ENCODE measurements at regions not wholly inside any gene's neighbourhood (a gene's known extent, or its start where the extent isn't known, plus 50 kb on each side); places are given as distances from the start of the nearest gene placed in this dataset.

DNA sequence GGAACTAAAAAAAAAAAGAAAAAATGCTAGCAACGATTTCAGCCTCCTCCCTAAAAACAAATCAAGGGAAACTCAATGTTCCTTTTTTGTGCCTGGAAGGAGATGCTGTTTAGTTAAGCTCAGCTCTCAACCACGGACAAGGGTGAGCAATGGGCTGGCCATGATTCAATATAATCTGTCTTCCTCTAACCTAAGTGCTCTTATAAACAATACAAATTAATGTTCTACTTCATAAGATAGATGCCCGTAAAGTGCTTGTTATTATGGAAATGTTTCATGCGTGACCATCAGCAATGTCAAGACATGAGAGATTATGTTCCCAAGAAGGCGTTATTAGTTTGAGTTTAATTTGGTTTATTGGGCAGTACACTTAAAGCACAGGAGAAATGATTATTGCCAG, 320.3 kb downstream of the SFMBT2 start:
- H3K23ac ChIP-seq (ENCODE audit: insufficient read length, low read depth, low read length): no peak overlapping the region
- no peaks in the 10 kb centered on the region for H3K4me1 ChIP-seq (ENCODE audit: insufficient read depth, low read length)
- no peak overlapping the region for H4K5ac ChIP-seq (ENCODE audit: insufficient read length, low read depth, low read length)
- no peak overlapping the region for H3K9ac ChIP-seq (ENCODE audit: extremely low read depth, insufficient read length, low read length)
- no peaks in the 10 kb centered on the region for H3K79me2 ChIP-seq (ENCODE audit: insufficient read depth, low read length)
- no peak overlapping the region for H3K14ac ChIP-seq (ENCODE audit: insufficient read depth, low read length)
- WGBS (ENCODE audit: extremely low coverage, insufficient read length, low lambda C conversion rate): no CpG with 5 or more reads among the region's 5 CpGs
- TF ChIP-seq, protein P1, sequence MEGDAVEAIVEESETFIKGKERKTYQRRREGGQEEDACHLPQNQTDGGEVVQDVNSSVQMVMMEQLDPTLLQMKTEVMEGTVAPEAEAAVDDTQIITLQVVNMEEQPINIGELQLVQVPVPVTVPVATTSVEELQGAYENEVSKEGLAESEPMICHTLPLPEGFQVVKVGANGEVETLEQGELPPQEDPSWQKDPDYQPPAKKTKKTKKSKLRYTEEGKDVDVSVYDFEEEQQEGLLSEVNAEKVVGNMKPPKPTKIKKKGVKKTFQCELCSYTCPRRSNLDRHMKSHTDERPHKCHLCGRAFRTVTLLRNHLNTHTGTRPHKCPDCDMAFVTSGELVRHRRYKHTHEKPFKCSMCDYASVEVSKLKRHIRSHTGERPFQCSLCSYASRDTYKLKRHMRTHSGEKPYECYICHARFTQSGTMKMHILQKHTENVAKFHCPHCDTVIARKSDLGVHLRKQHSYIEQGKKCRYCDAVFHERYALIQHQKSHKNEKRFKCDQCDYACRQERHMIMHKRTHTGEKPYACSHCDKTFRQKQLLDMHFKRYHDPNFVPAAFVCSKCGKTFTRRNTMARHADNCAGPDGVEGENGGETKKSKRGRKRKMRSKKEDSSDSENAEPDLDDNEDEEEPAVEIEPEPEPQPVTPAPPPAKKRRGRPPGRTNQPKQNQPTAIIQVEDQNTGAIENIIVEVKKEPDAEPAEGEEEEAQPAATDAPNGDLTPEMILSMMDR (conservative IDR thresholded peaks at IDR 0.05): no peak
- H2BK12ac ChIP-seq (ENCODE audit: insufficient read length, low read depth, low read length): no peak overlapping the region
- H3K4ac ChIP-seq (ENCODE audit: low read depth, low read length): no peak overlapping the region
- H3T11ph ChIP-seq (ENCODE audit: low read length): no peak overlapping the region
- H3K18ac ChIP-seq (ENCODE audit: insufficient read length, low read depth, low read length): no peak overlapping the region
- H3K9me3 ChIP-seq (ENCODE audit: control insufficient read depth, low read depth, low read length): no peaks in the 10 kb centered on the region
- no peak overlapping the region for H4K91ac ChIP-seq (ENCODE audit: insufficient read length, low read depth, low read length)
- no peak overlapping the region for H3K4me3 Mint-ChIP-seq
- H3K27ac Mint-ChIP-seq: no peak overlapping the region
- no peak overlapping the region for H3K4me2 ChIP-seq (ENCODE audit: insufficient read depth, insufficient read length, low read length)
- peaks cover 9 to 10% of the 10 kb centered on the region in 2 experiments for H3K4me1 Mint-ChIP-seq
- H2AK5ac ChIP-seq (ENCODE audit: insufficient read length, low read length): no peak overlapping the region
- no peak overlapping the region for H2BK20ac ChIP-seq (ENCODE audit: low read depth, low read length, poor library complexity, severe bottlenecking)
- no peak overlapping the region for H2BK5ac ChIP-seq (ENCODE audit: insufficient read length, low read length)
- DNase-seq: no peak
- no peak overlapping the region for H2AFZ ChIP-seq (ENCODE audit: low read length)
- no peak overlapping the region for H2BK120ac ChIP-seq (ENCODE audit: low read depth, low read length, poor library complexity, severe bottlenecking)
- no peaks in the 10 kb centered on the region for H4K20me1 ChIP-seq (ENCODE audit: control insufficient read depth, insufficient read depth, insufficient read length)
- H3K56ac ChIP-seq (ENCODE audit: insufficient read length, low read depth, low read length): no peak overlapping the region
- H3K27me3 ChIP-seq (ENCODE audit: insufficient read depth, low read length): no peaks in the 10 kb centered on the region
- H3K23me2 ChIP-seq (ENCODE audit: insufficient read length, low read depth, low read length, poor library complexity, severe bottlenecking): no peaks in the 10 kb centered on the region
- H3K9me3 Mint-ChIP-seq: no peaks in the 10 kb centered on the region
- H3K27me3 Mint-ChIP-seq (ENCODE audit: low read depth): peaks cover 2% of the 10 kb centered on the region; the same call in 1 of the 2 replicates
- no peak overlapping the region for H3K27ac ChIP-seq (ENCODE audit: insufficient read length, low read depth, low read length)
- no peak overlapping the region for H4K8ac ChIP-seq (replicated peaks; ENCODE audit: insufficient read length, low read depth, low read length)
- H3K36me3 Mint-ChIP-seq (ENCODE audit: insufficient read depth in 1 of 3, low read depth in 3 of 3): no peaks in the 10 kb centered on the region; a peak in 1 of 7 replicates
- no peaks in the 10 kb centered on the region for H3K79me1 ChIP-seq (ENCODE audit: insufficient read depth, low read depth, low read length, poor library complexity, severe bottlenecking)
- H2BK15ac ChIP-seq (ENCODE audit: low read depth, low read length): no peak overlapping the region

Measured in H9 (cell line).